Fibroblast of lung (primary cell): ENCODE measurements at regions not wholly inside any gene's neighbourhood (a gene's known extent, or its start where the extent isn't known, plus 50 kb on each side); places are given as distances from the start of the nearest gene placed in this dataset.

Experiments used
- EZH2 ChIP-seq: IDR thresholded peaks from 2 replicates; pipeline ENCODE4 v1.5.1; 2012; ENCODE audit warnings: low read length, control low read depth, mild to moderate bottlenecking; ENCODE audit errors: missing control alignments
- TF ChIP-seq, protein P1 (sequence below), 2 donors: IDR thresholded peaks in 1 of 2; conservative IDR thresholded peaks in 1 of 2; 1 replicate in 1 of 2; 2 replicates in 1 of 2; pipeline ENCODE4 v1.5.1; 2011 to 2012; ENCODE audit warnings: low read length in 2 of 2, control low read depth in 1 of 2, inconsistent platforms in 1 of 2, low read depth in 1 of 2, mild to moderate bottlenecking in 1 of 2

DNA sequence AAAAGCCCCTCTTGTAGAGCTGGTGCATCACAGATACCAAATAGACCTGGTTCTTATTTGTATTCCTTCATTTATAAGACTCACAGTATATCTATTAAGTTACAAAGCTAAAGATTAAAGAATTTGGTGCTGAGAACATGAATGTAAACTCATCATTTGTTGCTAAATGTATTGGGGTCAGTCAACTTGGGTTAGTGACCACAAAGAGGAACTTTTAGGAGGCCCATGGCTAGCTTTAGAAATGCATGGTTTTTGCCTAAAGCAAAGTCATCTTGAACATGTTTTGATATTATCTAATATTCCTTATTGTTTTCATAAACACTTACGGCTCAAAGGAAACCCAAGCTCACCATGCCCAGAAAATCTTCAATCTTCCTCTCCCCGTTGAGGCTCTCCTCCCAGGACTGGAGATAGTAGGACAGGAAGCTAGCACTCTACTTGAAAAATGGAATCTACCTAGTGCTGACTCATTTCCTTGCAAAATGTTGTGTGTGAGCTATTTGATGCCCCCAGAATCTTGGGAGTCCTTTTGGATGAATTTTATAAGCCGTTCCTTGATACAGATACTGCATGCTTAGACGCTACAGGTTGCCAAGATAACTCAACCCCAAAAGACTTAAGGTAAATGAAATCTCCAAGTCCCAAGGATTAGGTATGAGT, 121.4 kb downstream of the BMP2 start:
- TF ChIP-seq, protein P1, sequence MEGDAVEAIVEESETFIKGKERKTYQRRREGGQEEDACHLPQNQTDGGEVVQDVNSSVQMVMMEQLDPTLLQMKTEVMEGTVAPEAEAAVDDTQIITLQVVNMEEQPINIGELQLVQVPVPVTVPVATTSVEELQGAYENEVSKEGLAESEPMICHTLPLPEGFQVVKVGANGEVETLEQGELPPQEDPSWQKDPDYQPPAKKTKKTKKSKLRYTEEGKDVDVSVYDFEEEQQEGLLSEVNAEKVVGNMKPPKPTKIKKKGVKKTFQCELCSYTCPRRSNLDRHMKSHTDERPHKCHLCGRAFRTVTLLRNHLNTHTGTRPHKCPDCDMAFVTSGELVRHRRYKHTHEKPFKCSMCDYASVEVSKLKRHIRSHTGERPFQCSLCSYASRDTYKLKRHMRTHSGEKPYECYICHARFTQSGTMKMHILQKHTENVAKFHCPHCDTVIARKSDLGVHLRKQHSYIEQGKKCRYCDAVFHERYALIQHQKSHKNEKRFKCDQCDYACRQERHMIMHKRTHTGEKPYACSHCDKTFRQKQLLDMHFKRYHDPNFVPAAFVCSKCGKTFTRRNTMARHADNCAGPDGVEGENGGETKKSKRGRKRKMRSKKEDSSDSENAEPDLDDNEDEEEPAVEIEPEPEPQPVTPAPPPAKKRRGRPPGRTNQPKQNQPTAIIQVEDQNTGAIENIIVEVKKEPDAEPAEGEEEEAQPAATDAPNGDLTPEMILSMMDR (conservative IDR thresholded peaks at IDR 0.05 in 1 of 2, IDR thresholded peaks at IDR 0.05 in 1 of 2; ENCODE audit: low read depth in 1 of 2, low read length in 2 of 2) = no peak
- no peak for TF ChIP-seq EZH2
